ENCODE measurements at regions not wholly inside any gene's neighbourhood (a gene's known extent, or its start where the extent isn't known, plus 50 kb on each side); places are given as distances from the start of the nearest gene placed in this dataset.
"Not testable (repeated sequence)": the region's sequence is repeated elsewhere in the genome, so short reads cannot be mapped to it uniquely, and the experiment has no call there.

DNA sequence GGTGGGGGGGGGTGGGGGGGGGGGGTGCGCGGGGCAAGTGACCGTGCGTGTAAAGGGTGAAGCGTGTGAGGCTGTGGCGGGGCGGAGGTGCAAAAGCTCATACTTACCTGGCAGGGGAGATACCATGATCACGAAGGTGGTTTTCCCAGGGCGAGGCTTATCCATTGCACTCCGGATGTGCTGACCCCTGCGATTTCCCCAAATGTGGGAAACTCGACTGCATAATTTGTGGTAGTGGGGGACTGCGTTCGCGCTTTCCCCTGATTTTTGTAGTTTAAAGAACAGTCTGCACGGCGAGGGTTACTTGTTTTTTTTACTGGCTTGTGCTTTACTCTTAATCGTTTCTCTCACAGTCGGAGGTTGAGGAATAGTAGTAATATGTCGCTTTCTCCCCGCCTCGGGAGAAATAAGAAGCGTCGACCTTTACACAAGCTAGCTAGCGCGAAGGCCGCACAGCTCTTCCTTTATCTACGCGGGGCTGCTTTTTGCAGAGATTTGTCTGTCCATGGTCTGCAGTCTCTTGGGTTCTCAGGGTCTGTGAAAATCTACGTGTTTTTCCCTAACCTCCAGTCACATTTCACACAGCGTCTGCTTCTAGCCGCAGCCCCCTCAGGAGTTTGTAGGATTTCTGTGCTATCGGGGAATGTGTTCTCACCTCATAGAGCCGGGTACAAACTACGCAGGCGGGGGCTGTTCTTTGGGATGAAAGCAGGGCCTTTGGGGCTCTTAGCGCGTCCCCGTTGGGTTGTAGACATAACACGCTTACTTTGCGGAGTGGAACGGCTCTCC is 148.1 kb upstream of the NOTCH2NLA start (continued):
- TF ChIP-seq, protein P1, sequence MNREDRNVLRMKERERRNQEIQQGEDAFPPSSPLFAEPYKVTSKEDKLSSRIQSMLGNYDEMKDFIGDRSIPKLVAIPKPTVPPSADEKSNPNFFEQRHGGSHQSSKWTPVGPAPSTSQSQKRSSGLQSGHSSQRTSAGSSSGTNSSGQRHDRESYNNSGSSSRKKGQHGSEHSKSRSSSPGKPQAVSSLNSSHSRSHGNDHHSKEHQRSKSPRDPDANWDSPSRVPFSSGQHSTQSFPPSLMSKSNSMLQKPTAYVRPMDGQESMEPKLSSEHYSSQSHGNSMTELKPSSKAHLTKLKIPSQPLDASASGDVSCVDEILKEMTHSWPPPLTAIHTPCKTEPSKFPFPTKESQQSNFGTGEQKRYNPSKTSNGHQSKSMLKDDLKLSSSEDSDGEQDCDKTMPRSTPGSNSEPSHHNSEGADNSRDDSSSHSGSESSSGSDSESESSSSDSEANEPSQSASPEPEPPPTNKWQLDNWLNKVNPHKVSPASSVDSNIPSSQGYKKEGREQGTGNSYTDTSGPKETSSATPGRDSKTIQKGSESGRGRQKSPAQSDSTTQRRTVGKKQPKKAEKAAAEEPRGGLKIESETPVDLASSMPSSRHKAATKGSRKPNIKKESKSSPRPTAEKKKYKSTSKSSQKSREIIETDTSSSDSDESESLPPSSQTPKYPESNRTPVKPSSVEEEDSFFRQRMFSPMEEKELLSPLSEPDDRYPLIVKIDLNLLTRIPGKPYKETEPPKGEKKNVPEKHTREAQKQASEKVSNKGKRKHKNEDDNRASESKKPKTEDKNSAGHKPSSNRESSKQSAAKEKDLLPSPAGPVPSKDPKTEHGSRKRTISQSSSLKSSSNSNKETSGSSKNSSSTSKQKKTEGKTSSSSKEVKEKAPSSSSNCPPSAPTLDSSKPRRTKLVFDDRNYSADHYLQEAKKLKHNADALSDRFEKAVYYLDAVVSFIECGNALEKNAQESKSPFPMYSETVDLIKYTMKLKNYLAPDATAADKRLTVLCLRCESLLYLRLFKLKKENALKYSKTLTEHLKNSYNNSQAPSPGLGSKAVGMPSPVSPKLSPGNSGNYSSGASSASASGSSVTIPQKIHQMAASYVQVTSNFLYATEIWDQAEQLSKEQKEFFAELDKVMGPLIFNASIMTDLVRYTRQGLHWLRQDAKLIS (CRISPR knock-in tag; IDR thresholded peaks at IDR 0.05): peak; percentile 93; the same call in 1 of the 2 replicates
- TF ChIP-seq, protein P2, sequence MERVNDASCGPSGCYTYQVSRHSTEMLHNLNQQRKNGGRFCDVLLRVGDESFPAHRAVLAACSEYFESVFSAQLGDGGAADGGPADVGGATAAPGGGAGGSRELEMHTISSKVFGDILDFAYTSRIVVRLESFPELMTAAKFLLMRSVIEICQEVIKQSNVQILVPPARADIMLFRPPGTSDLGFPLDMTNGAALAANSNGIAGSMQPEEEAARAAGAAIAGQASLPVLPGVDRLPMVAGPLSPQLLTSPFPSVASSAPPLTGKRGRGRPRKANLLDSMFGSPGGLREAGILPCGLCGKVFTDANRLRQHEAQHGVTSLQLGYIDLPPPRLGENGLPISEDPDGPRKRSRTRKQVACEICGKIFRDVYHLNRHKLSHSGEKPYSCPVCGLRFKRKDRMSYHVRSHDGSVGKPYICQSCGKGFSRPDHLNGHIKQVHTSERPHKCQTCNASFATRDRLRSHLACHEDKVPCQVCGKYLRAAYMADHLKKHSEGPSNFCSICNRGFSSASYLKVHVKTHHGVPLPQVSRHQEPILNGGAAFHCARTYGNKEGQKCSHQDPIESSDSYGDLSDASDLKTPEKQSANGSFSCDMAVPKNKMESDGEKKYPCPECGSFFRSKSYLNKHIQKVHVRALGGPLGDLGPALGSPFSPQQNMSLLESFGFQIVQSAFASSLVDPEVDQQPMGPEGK (CRISPR knock-in tag; IDR thresholded peaks at IDR 0.05; ENCODE audit: borderline replicate concordance): peak; percentile 92
- TF ChIP-seq, protein P3, sequence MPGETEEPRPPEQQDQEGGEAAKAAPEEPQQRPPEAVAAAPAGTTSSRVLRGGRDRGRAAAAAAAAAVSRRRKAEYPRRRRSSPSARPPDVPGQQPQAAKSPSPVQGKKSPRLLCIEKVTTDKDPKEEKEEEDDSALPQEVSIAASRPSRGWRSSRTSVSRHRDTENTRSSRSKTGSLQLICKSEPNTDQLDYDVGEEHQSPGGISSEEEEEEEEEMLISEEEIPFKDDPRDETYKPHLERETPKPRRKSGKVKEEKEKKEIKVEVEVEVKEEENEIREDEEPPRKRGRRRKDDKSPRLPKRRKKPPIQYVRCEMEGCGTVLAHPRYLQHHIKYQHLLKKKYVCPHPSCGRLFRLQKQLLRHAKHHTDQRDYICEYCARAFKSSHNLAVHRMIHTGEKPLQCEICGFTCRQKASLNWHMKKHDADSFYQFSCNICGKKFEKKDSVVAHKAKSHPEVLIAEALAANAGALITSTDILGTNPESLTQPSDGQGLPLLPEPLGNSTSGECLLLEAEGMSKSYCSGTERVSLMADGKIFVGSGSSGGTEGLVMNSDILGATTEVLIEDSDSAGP (CRISPR knock-in tag; IDR thresholded peaks at IDR 0.05): peak; percentile 57; the same call in 1 of the 2 replicates
- TF ChIP-seq FOXM1 (IDR thresholded peaks at IDR 0.05; ENCODE audit: low read depth): not testable (repeated sequence)
- TF ChIP-seq FOXM1 (CRISPR knock-in tag; IDR thresholded peaks at IDR 0.05; ENCODE audit: low read depth) (peak; percentile 66; the same call in 1 of the 2 replicates), FOXK2 (conservative IDR thresholded peaks at IDR 0.05 in 1 of 2, IDR thresholded peaks at IDR 0.05 in 1 of 2; ENCODE audit: low read depth in 2 of 2) (0 out of 4 replicates have a peak, but pooled peaks have one; percentile 14 to 15), TBL1XR1 (IDR thresholded peaks at IDR 0.05; ENCODE audit: low read length in 2 of 2) (peak in 1 of 2 experiments; percentile 70; a peak in 1 of 4 replicates), ZNF586 (CRISPR knock-in tag; conservative IDR thresholded peaks at IDR 0.05) (peak; percentile 81; the same call in 1 of the 2 replicates), ZNF316 (IDR thresholded peaks at IDR 0.05) (peak; percentile 95), CBFA2T2 (conservative IDR thresholded peaks at IDR 0.05) (0 out of 2 replicates have a peak, but pooled peaks have one; percentile 19), ZNF77 (CRISPR knock-in tag; IDR thresholded peaks at IDR 0.05) (peak; percentile 91), KDM4B (IDR thresholded peaks at IDR 0.05; ENCODE audit: borderline replicate concordance in 2 of 2, low read depth in 1 of 2) (peak in 1 of 2 experiments; percentile 99; a peak in 2 of 4 replicates)
- TF ChIP-seq, protein P4, sequence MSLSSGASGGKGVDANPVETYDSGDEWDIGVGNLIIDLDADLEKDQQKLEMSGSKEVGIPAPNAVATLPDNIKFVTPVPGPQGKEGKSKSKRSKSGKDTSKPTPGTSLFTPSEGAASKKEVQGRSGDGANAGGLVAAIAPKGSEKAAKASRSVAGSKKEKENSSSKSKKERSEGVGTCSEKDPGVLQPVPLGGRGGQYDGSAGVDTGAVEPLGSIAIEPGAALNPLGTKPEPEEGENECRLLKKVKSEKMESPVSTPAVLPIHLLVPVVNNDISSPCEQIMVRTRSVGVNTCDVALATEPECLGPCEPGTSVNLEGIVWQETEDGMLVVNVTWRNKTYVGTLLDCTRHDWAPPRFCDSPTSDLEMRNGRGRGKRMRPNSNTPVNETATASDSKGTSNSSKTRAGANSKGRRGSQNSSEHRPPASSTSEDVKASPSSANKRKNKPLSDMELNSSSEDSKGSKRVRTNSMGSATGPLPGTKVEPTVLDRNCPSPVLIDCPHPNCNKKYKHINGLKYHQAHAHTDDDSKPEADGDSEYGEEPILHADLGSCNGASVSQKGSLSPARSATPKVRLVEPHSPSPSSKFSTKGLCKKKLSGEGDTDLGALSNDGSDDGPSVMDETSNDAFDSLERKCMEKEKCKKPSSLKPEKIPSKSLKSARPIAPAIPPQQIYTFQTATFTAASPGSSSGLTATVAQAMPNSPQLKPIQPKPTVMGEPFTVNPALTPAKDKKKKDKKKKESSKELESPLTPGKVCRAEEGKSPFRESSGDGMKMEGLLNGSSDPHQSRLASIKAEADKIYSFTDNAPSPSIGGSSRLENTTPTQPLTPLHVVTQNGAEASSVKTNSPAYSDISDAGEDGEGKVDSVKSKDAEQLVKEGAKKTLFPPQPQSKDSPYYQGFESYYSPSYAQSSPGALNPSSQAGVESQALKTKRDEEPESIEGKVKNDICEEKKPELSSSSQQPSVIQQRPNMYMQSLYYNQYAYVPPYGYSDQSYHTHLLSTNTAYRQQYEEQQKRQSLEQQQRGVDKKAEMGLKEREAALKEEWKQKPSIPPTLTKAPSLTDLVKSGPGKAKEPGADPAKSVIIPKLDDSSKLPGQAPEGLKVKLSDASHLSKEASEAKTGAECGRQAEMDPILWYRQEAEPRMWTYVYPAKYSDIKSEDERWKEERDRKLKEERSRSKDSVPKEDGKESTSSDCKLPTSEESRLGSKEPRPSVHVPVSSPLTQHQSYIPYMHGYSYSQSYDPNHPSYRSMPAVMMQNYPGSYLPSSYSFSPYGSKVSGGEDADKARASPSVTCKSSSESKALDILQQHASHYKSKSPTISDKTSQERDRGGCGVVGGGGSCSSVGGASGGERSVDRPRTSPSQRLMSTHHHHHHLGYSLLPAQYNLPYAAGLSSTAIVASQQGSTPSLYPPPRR (CRISPR knock-in tag; IDR thresholded peaks at IDR 0.05; ENCODE audit: borderline replicate concordance): peak; percentile 89

All from K562 (cell line).